Parathyroid adenoma (tissue), 2 donors: ENCODE measurements at regions not wholly inside any gene's neighbourhood (a gene's known extent, or its start where the extent isn't known, plus 50 kb on each side); places are given as distances from the start of the nearest gene placed in this dataset.

ENCODE experiments used
- H2AFZ ChIP-seq: fragments of 300-600 bp; sonication (generic); one replicate; pipeline ENCODE4 v1.7.0; 2017; ENCODE audit warnings: antibody characterized with exemption, mild to moderate bottlenecking
- H3K27ac ChIP-seq: fragments of 300-600 bp; sonication (generic); one replicate; pipeline ENCODE4 v1.7.0; 2017
- H3K27me3 ChIP-seq: fragments of 300-600 bp; sonication (generic); one replicate; pipeline ENCODE4 v1.7.0; 2017; ENCODE audit warnings: low read length; ENCODE audit not compliant: control insufficient read depth, insufficient read depth
- H3K36me3 ChIP-seq: fragments of 300-600 bp; sonication (generic); one replicate; pipeline ENCODE4 v1.7.0; 2017; ENCODE audit warnings: low read length; ENCODE audit not compliant: control insufficient read depth, insufficient read depth
- H3K4me1 ChIP-seq: fragments of 300-600 bp; sonication (generic); one replicate; pipeline ENCODE4 v1.7.0; 2017; ENCODE audit warnings: control low read depth
- H3K4me2 ChIP-seq: fragments of 300-600 bp; sonication (generic); one replicate; pipeline ENCODE4 v1.7.0; 2017; ENCODE audit warnings: low read length
- H3K4me3 ChIP-seq: fragments of 300-600 bp; sonication (generic); one replicate; pipeline ENCODE4 v1.7.0; 2017; ENCODE audit warnings: low read depth, low read length
- H3K79me2 ChIP-seq: fragments of 300-600 bp; sonication (generic); one replicate; pipeline ENCODE4 v1.7.0; 2017; ENCODE audit warnings: control low read depth
- H3K9ac ChIP-seq: fragments of 300-600 bp; sonication (generic); one replicate; pipeline ENCODE4 v1.7.0; 2017; ENCODE audit warnings: mild to moderate bottlenecking
- H3K9me3 ChIP-seq: fragments of 300-600 bp; sonication (generic); one replicate; pipeline ENCODE4 v1.7.0; 2017; ENCODE audit warnings: low read length; ENCODE audit not compliant: control insufficient read depth
- CTCF ChIP-seq: fragments of 300-600 bp; sonication (generic); IDR thresholded peaks from one replicate; pipeline ENCODE4 v1.7.0; 2017; ENCODE audit warnings: antibody characterized with exemption, mild to moderate bottlenecking
- donor health status: primary hyperparathyroidism.

GRCh38 chr16:59355704-59356103 lies 621.6 kb upstream of the GOT2 start:
- Histone ChIP-seq H3K79me2 (no peaks in the 10 kb centered on the region), H3K4me3 (no peak overlapping the region), H3K9ac (no peak overlapping the region), H2AFZ (no peak overlapping the region), H3K36me3 (no peaks in the 10 kb centered on the region), H3K27ac (no peak overlapping the region), H3K4me1 (no peaks in the 10 kb centered on the region), H3K9me3 (no peaks in the 10 kb centered on the region), H3K4me2 (no peak overlapping the region), H3K27me3 (no peaks in the 10 kb centered on the region)
- no peak for TF ChIP-seq CTCF

DNA sequence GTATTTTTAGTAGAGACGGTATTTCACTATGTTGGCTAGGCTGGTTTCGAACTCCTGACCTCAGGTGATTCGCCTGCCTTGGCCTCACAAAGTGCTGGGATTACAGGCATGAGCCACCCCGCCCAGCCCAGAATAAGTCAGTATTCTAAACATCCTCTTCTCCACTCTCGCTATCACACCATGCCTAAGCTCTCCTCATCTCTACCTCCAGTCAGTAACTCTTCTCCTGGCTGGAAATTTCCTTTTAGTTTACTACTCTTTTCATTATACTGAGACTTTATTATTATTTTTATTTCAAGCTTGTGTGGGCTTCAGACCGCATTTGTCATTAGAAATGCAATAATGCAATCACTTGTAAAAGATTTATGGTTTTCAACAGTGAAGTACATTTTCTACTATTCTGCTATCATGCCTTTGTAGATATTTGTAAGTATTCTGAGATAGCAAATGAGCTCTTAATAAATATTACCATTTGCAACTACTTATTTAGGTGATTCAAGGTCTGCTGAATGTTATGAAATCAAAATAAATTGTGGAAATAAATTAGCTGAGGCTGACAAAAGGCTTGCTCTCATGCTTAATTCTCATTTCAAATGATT lies 617.3 kb upstream of the GOT2 start:
- Histone ChIP-seq H3K9me3 (no peaks in the 10 kb centered on the region), H3K27me3 (no peaks in the 10 kb centered on the region), H3K4me1 (no peaks in the 10 kb centered on the region), H3K9ac (no peak overlapping the region), H3K4me3 (no peak overlapping the region), H3K27ac (no peak overlapping the region), H2AFZ (no peak overlapping the region), H3K36me3 (no peaks in the 10 kb centered on the region), H3K4me2 (no peak overlapping the region), H3K79me2 (no peaks in the 10 kb centered on the region)
- no peak for TF ChIP-seq CTCF

DNA sequence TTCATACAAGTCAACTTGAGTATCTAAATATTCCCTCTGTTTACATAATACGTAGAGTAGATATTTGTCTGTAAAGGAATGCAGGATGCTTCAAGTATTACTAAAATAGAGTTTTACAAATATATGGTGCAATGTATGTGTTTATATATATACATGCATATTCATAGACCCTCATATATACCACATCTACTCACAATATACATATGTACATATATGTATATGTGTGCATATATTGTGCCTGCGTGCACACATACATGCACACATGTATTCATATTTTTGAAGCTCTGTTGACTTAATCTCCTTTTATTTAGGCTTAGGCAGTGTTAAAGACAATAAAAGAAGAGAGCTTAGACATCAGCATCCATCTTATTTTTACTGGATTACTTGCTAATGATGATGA lies 616.6 kb upstream of the GOT2 start:
- no peak for TF ChIP-seq CTCF
- no peaks in the 10 kb centered on the region for H3K9me3 ChIP-seq
- H3K9ac ChIP-seq, result no peak overlapping the region
- no peak overlapping the region for H3K27ac ChIP-seq
- H2AFZ ChIP-seq, result no peak overlapping the region
- no peaks in the 10 kb centered on the region for H3K36me3 ChIP-seq
- no peak overlapping the region for H3K4me2 ChIP-seq
- no peaks in the 10 kb centered on the region for H3K4me1 ChIP-seq
- no peaks in the 10 kb centered on the region for H3K27me3 ChIP-seq
- H3K79me2 ChIP-seq, result no peaks in the 10 kb centered on the region
- H3K4me3 ChIP-seq, result no peak overlapping the region

DNA sequence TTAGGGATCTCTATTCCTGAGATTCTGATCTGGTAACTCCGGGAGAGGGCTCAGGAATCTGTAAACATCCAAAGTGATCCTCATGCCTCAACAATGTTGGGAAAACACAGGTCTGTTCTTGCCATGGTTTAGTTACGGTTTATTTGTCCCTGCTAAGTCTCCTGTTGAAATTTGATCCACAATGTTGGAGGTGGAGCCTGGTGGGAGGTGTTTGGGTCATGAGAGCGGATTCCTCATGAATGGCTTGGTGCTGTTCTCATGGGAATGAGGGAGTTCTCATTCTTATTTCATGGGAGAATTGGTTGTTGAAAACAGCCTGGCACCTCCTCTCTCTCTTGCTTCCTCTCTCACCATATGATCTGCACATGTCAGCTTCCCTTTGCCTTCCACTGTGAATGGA lies 608.6 kb upstream of the GOT2 start:
- H3K79me2 ChIP-seq, result no peaks in the 10 kb centered on the region
- TF ChIP-seq CTCF, result no peak
- no peaks in the 10 kb centered on the region for H3K27me3 ChIP-seq

DNA sequence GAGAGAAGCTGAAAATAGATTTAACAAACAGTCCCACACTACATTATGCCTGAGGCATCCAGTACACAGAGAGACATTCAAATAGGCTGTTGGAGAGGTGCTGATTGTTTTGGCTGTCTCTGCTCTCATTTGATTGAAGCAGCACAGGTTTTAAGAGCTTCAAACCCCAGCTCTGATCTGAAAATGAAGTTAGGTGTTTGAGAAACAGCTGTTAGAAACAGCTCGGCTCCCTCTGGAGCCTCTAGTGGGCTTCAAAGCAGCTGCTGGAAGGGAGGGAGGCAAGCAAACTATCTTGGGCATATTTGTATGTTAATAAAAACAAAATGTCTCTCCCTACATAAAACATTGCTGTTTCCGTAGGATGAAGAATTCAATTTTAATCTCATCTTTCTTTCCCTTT lies 607.3 kb upstream of the GOT2 start:
- no peak overlapping the region for H3K27ac ChIP-seq
- no peaks in the 10 kb centered on the region for H3K27me3 ChIP-seq
- TF ChIP-seq CTCF, result no peak
- H3K4me2 ChIP-seq, result no peak overlapping the region
- H3K4me3 ChIP-seq, result no peak overlapping the region
- no peaks in the 10 kb centered on the region for H3K36me3 ChIP-seq
- no peak overlapping the region for H3K9ac ChIP-seq
- no peaks in the 10 kb centered on the region for H3K9me3 ChIP-seq
- H3K79me2 ChIP-seq, result no peaks in the 10 kb centered on the region
- no peaks in the 10 kb centered on the region for H3K4me1 ChIP-seq
- no peak overlapping the region for H2AFZ ChIP-seq

More for the DNA sequence above, 608.6 kb upstream of the GOT2 start:
- Histone ChIP-seq H3K9ac (no peak overlapping the region), H3K4me2 (no peak overlapping the region), H3K27ac (no peak overlapping the region), H2AFZ (no peak overlapping the region), H3K36me3 (no peaks in the 10 kb centered on the region), H3K9me3 (no peaks in the 10 kb centered on the region), H3K4me1 (no peaks in the 10 kb centered on the region), H3K4me3 (no peak overlapping the region)
